Astrocyte of the cerebellum (primary cell): ENCODE measurements at regions not wholly inside any gene's neighbourhood (a gene's known extent, or its start where the extent isn't known, plus 50 kb on each side); places are given as distances from the start of the nearest gene placed in this dataset.

Experiments used
- DNase-seq: peaks from one replicate; pipeline ENCODE4 v3.0.0-alpha.2; 2011; ENCODE audit warnings: low read depth
- H3K4me3 ChIP-seq: 2 replicates; pipeline ENCODE4 v1.5.1; 2011; ENCODE audit warnings: mild to moderate bottlenecking, low read depth, low read length, moderate library complexity
- in situ Hi-C: cut with HindIII; loops from 2 replicates; pipeline ENCODE4 v1.10.0; 2017; ENCODE audit warnings: low sequenced_read_pairs
- TF ChIP-seq, protein P1 (sequence below): IDR thresholded peaks from 2 replicates; pipeline ENCODE4 v1.5.1; 2012; ENCODE audit warnings: low read length, low read depth, moderate library complexity, mild to moderate bottlenecking; ENCODE audit errors: missing control alignments

DNA sequence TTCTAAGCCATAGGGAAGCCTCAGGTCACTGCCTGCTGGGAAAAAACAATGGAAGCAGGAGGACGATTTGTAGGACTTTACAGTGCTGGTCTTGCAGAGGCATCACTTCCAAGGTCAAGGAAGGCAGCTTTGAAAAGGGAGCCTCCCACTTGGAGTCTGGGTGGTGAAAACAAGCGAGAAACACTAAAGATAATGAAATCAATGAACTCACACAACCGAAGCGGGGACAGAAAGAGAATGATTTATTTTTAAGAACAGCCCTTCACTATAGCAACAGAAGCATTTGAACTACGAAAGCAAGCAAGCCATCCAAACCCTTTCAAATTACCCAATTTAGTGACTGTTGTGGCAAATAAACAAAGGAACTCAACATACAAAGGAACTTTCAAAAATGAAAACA lies 227.5 kb downstream of the THBS2 start:
- in situ Hi-C loops, result no loop called here
- TF ChIP-seq, protein P1, sequence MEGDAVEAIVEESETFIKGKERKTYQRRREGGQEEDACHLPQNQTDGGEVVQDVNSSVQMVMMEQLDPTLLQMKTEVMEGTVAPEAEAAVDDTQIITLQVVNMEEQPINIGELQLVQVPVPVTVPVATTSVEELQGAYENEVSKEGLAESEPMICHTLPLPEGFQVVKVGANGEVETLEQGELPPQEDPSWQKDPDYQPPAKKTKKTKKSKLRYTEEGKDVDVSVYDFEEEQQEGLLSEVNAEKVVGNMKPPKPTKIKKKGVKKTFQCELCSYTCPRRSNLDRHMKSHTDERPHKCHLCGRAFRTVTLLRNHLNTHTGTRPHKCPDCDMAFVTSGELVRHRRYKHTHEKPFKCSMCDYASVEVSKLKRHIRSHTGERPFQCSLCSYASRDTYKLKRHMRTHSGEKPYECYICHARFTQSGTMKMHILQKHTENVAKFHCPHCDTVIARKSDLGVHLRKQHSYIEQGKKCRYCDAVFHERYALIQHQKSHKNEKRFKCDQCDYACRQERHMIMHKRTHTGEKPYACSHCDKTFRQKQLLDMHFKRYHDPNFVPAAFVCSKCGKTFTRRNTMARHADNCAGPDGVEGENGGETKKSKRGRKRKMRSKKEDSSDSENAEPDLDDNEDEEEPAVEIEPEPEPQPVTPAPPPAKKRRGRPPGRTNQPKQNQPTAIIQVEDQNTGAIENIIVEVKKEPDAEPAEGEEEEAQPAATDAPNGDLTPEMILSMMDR, result no peak
- H3K4me3 ChIP-seq, result no peak overlapping the region
- no peak for DNase-seq

- DNase-seq, result no peak
- no peak overlapping the region for H3K4me3 ChIP-seq
- TF ChIP-seq, protein P1, result no peak
Measured at GRCh38 chr6:169024047-169024660, 229.5 kb downstream of the THBS2 start.

GRCh38 chr6:169023161-169023874 lies 230.3 kb downstream of the THBS2 start:
- no peak for DNase-seq
- no peak overlapping the region for H3K4me3 ChIP-seq
- TF ChIP-seq, protein P1, result no peak
- in situ Hi-C loops, result no loop called here

More at GRCh38 chr6:169024047-169024660, 229.5 kb downstream of the THBS2 start:
- in situ Hi-C loops, result no loop called here

DNA sequence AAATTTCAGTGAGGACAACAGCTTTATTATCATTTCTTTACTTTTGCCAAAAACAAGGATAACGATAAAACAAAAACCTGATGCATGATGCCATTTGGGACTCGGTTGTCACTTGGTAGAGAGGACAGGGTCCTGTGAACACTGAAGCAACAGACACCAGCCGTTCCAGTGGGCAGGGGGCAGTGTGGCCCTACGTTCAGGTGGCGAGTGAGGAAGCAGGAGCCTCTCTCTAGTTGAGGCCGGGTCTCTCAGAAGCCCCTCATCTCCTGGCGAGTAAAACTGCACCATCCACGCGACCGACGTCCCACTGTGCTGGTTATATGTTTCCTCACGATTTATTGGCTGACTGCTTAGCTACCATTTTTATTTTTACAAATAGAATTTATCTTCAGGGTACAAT lies 231.6 kb downstream of the THBS2 start:
- in situ Hi-C loops, result no loop called here
- no peak for DNase-seq
- H3K4me3 ChIP-seq, result no peak overlapping the region
- TF ChIP-seq, protein P1, result no peak

DNA sequence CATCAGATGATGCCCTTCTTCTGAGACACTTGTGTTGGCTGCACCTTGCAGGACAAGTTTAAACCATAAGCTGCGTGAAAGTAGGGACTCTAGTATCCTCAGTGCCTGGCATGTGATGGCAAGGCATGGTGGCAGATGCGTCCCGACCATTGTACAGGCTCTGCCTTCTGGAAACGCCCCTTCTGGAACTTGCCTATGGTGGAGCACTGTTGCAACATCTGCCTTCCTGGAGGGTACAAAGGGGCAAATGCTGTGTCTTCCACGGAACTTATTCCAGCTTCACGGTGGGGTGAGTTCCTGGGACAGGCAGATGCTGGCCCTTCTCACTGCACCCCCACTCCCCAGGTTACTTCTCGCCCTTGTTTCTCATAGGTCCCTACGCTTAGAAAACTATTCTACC lies 232.8 kb downstream of the THBS2 start:
- in situ Hi-C loops, result no loop called here
- no peak for DNase-seq
- TF ChIP-seq, protein P1, result no peak
- H3K4me3 ChIP-seq, result no peak overlapping the region

GRCh38 chr6:169019727-169020491 lies 233.7 kb downstream of the THBS2 start:
- in situ Hi-C loops, result no loop called here
- TF ChIP-seq, protein P1, result peak; percentile 4

More at GRCh38 chr6:169019727-169020491, 233.7 kb downstream of the THBS2 start:
- H3K4me3 ChIP-seq, result no peak overlapping the region
- DNase-seq, result no peak
